HEK293 (cell line): ENCODE measurements at regions not wholly inside any gene's neighbourhood (a gene's known extent, or its start where the extent isn't known, plus 50 kb on each side); places are given as distances from the start of the nearest gene placed in this dataset.

Experiments used
- CTCF ChIP-seq: fragments of 450-650 bp; formaldehyde crosslinking; IDR thresholded peaks from 2 replicates; pipeline ENCODE4 v1.5.1; 2016; ENCODE audit warnings: missing biosample characterization, missing genetic modification characterization
- MYNN ChIP-seq: fragments of 450-650 bp; formaldehyde crosslinking; IDR thresholded peaks from 2 replicates; pipeline ENCODE4 v1.5.1; 2016; ENCODE audit warnings: missing biosample characterization, missing genetic modification characterization, borderline replicate concordance
- REST ChIP-seq: fragments of 450-650 bp; formaldehyde crosslinking; IDR thresholded peaks from 2 replicates; pipeline ENCODE4 v1.5.1; 2016; ENCODE audit warnings: missing biosample characterization, missing genetic modification characterization
- ZBTB7A ChIP-seq: fragments of 450-650 bp; formaldehyde crosslinking; IDR thresholded peaks from 2 replicates; pipeline ENCODE4 v1.5.1; 2016; ENCODE audit warnings: low read depth, missing biosample characterization, missing genetic modification characterization
- ZNF513 ChIP-seq: fragments of 450-650 bp; IDR thresholded peaks from 2 replicates; pipeline ENCODE4 v1.5.1; 2018; ENCODE audit warnings: missing biosample characterization, missing genetic modification characterization
- ZNF558 ChIP-seq: fragments of 450-650 bp; formaldehyde crosslinking; IDR thresholded peaks from 2 replicates; pipeline ENCODE4 v1.5.1; 2016; ENCODE audit warnings: missing biosample characterization, missing genetic modification characterization
- ZNF623 ChIP-seq: fragments of 450-650 bp; formaldehyde crosslinking; IDR thresholded peaks from 2 replicates; pipeline ENCODE4 v1.5.1; 2016; ENCODE audit warnings: missing biosample characterization, missing genetic modification characterization
- TF ChIP-seq, protein P1 (sequence below): fragments of 450-650 bp; formaldehyde crosslinking; IDR thresholded peaks from 2 replicates; pipeline ENCODE4 v1.5.1; 2016; ENCODE audit warnings: missing biosample characterization, missing genetic modification characterization

GRCh38 chr5:114953565-114953964 is 216.1 kb downstream of the TRIM36 start:
- TF ChIP-seq CTCF (no peak), ZNF513 (no peak), REST (tag by site-specific recombination) (no peak), MYNN (tag by site-specific recombination) (no peak), ZNF623 (no peak), ZNF558 (tag by site-specific recombination) (no peak), ZBTB7A (no peak)
- TF ChIP-seq, protein P1, sequence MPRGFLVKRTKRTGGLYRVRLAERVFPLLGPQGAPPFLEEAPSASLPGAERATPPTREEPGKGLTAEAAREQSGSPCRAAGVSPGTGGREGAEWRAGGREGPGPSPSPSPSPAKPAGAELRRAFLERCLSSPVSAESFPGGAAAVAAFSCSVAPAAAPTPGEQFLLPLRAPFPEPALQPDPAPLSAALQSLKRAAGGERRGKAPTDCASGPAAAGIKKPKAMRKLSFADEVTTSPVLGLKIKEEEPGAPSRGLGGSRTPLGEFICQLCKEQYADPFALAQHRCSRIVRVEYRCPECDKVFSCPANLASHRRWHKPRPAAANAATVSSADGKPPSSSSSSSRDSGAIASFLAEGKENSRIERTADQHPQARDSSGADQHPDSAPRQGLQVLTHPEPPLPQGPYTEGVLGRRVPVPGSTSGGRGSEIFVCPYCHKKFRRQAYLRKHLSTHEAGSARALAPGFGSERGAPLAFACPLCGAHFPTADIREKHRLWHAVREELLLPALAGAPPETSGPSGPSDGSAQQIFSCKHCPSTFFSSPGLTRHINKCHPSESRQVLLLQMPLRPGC: no peak
